Heart left ventricle (tissue), 16 donors: ENCODE measurements at regions not wholly inside any gene's neighbourhood (a gene's known extent, or its start where the extent isn't known, plus 50 kb on each side); places are given as distances from the start of the nearest gene placed in this dataset.

Experiments
- ATAC-seq, 4 donors: fragments of 200-7000 bp; cut with Tn5 transposase; one replicate each; pipeline ENCODE4 v1.9.1; 2020 to 2022; ENCODE audit warnings: moderate library complexity in 4 of 4, mild to moderate bottlenecking in 3 of 4, moderate number of reproducible peaks in 1 of 4
- DNase-seq, 5 donors: peaks; one replicate each; pipeline ENCODE4 v3.0.0-alpha.2; 2020
- H3K27ac ChIP-seq, 12 donors: fragments of 200-600 bp; sonication (generic) in 4 of 12; one replicate each; pipeline versions ENCODE4 v1.5.0 to v1.8.0; 2016 to 2022; ENCODE audit warnings: mild to moderate bottlenecking in 2 of 12
- H3K27me3 ChIP-seq, 9 donors: fragments of 200-600 bp; sonication (generic) in 2 of 9; one replicate each; pipeline versions ENCODE4 v1.5.1 to v1.8.0; 2016 to 2022; ENCODE audit warnings: mild to moderate bottlenecking in 3 of 9
- H3K36me3 ChIP-seq, 9 donors: fragments of 200-600 bp; sonication (generic) in 2 of 9; one replicate each; pipeline versions ENCODE4 v1.5.0 to v1.8.0; 2018 to 2022; ENCODE audit warnings: mild to moderate bottlenecking in 2 of 9
- H3K4me1 ChIP-seq, 12 donors: fragments of 200-600 bp; sonication (generic) in 4 of 12; one replicate each; pipeline versions ENCODE4 v1.5.0 to v1.8.0; 2016 to 2022; ENCODE audit warnings: mild to moderate bottlenecking in 3 of 12
- H3K4me3 ChIP-seq, 12 donors: fragments of 200-600 bp; sonication (generic) in 4 of 12; one replicate each; pipeline versions ENCODE4 v1.5.0 to v1.8.0; 2017 to 2022; ENCODE audit warnings: mild to moderate bottlenecking in 9 of 12, moderate library complexity in 4 of 12
- H3K9me3 ChIP-seq, 12 donors: fragments of 200-600 bp; sonication (generic) in 4 of 12; one replicate each; pipeline versions ENCODE4 v1.5.0 to v1.8.0; 2016 to 2022; ENCODE audit warnings: mild to moderate bottlenecking in 1 of 12
- CTCF ChIP-seq, 12 donors: fragments of 200-600 bp; sonication (generic) in 4 of 12; IDR thresholded peaks; one replicate each; pipeline versions ENCODE4 v1.5.0 to v1.8.0; 2018 to 2022; ENCODE audit warnings: antibody characterized with exemption in 12 of 12, mild to moderate bottlenecking in 5 of 12
- POLR2A ChIP-seq, 2 donors: fragments of 450-650 bp; IDR thresholded peaks; one replicate each; pipeline ENCODE4 v1.6.1; 2017; ENCODE audit warnings: antibody characterized with exemption in 2 of 2, mild to moderate bottlenecking in 2 of 2, moderate library complexity in 2 of 2
- WGBS, 4 donors: extraction: QIAGEN DNeasy Blood & Tissue Kit in 2 of 4; methylation state at CpG; one replicate each; pipeline versions ENCODE4 v1.1.5 to v1.1.7; 2013 to 2018; 5-methylcytosine and 5-hydroxymethylcytosine counted together
- intact Hi-C, 10 donors: fragments of 100-400 bp; cut with DNase I; formaldehyde crosslinking; loops; one replicate each; pipeline versions ENCODE4 v1.11.1 to v1.14.2; 2022
- donor health status: ischemic (EF 13 %, LVEDD 7.1; RV severe dilation, severe dysfunction).
- donor health status: healthy with polysubstance abuse.
- donor health status: DM: no; HTN: yes; CAD: no.
- donor health status: DM: no; HTN: no; CAD: no.
- donor health status: ischemic (EF 25% LVEDD 6.9; RV normal size, moderate dysfunction).
- donor health status: ischemic (EF 25% LVEDD 5.7; RV mildly dilated, moderate dysfunction).
- donor health status: healthy.
- donor health status: DM: yes; HTN: yes; CAD: no.
- donor health status: ischemic (EF 35%, LVEDD 5.7; RV mildly dilated, moderate dysfunction).
- donor health status: nonischemic (EF 11% LVEDD 7.7; RV severe dilation, severe dysfunction).
- donor health status: DM: yes; HTN: yes; CAD: no.
- donor health status: PGD.
- donor health status: ischemic (EF 29% LVEDD 5.4; RV normal size, mild dysfunction).
- donor health status: nonischemic (EF 23%, LVEDD 6.1; RV moderate dilation, normal function).

GRCh38 chr2:121825003-121825950 lies 69.8 kb downstream of the TSN start:
- DNase-seq (no peak), ATAC-seq (no peak)
- H3K36me3 ChIP-seq: no peaks in the 10 kb centered on the region
- intact Hi-C loops: no loop called here
- WGBS, 4 donors: 74 to 85% (median 78%) methylated on average over 8 of the region's 8 CpGs
- H3K4me1 ChIP-seq: no peaks in the 10 kb centered on the region
- TF ChIP-seq CTCF (IDR thresholded peaks at IDR 0.05) (no peak), POLR2A (IDR thresholded peaks at IDR 0.05) (no peak)
- no peak overlapping the region for H3K27ac ChIP-seq
- H3K27me3 ChIP-seq: no peaks in the 10 kb centered on the region
- H3K4me3 ChIP-seq: no peak overlapping the region
- H3K9me3 ChIP-seq: peaks cover 0 to 13% (median 0%) of the 10 kb centered on the region in 12 donors

- no peaks in the 10 kb centered on the region for H3K27me3 ChIP-seq
- H3K9me3 ChIP-seq: peaks cover 0 to 13% (median 0%) of the 10 kb centered on the region in 12 donors
- H3K36me3 ChIP-seq: no peaks in the 10 kb centered on the region
- 57 to 73% (median 66%) methylated on average over 3 of the region's 3 CpGs for WGBS, 4 donors
- DNase-seq (no peak), ATAC-seq (peak in 3 of 4 donors; percentile 76 to 88 (median 85))
- no peak overlapping the region for H3K4me3 ChIP-seq
- no peak overlapping the region for H3K27ac ChIP-seq
- H3K4me1 ChIP-seq: no peaks in the 10 kb centered on the region
- intact Hi-C loops: no loop called here
- TF ChIP-seq CTCF (IDR thresholded peaks at IDR 0.05) (peak in 1 of 12 donors; percentile 7), POLR2A (IDR thresholded peaks at IDR 0.05) (no peak)
Observed at GRCh38 chr2:121826036-121826435, 70.6 kb downstream of the TSN start.

GRCh38 chr2:121828281-121828731 lies 72.9 kb downstream of the TSN start:
- Histone ChIP-seq H3K36me3 (no peaks in the 10 kb centered on the region), H3K9me3 (no peaks in the 10 kb centered on the region), H3K4me1 (peaks cover 0 to 6% (median 0%) of the 10 kb centered on the region in 12 donors), H3K4me3 (no peak overlapping the region), H3K27ac (no peak overlapping the region), H3K27me3 (no peaks in the 10 kb centered on the region)
- TF ChIP-seq POLR2A (IDR thresholded peaks at IDR 0.05): no peak
- TF ChIP-seq CTCF (IDR thresholded peaks at IDR 0.05): no peak
- intact Hi-C loops: no loop called here
- no peak for ATAC-seq
- 59 to 68% (median 62%) methylated on average over 13 of the region's 13 CpGs for WGBS, 4 donors
- no peak for DNase-seq

- ATAC-seq (no peak), DNase-seq (no peak)
- Histone ChIP-seq H3K4me1 (peaks cover 0 to 6% (median 0%) of the 10 kb centered on the region in 12 donors), H3K27ac (peak overlapping the region in 2 of 12 donors; percentile 48 to 49), H3K4me3 (no peak overlapping the region), H3K36me3 (no peaks in the 10 kb centered on the region), H3K27me3 (no peaks in the 10 kb centered on the region), H3K9me3 (no peaks in the 10 kb centered on the region)
- intact Hi-C loops: no loop called here
- TF ChIP-seq POLR2A (IDR thresholded peaks at IDR 0.05) (no peak), CTCF (IDR thresholded peaks at IDR 0.05) (no peak)
- 84 to 89% (median 87%) methylated on average over 1 of the region's 1 CpG for WGBS, 4 donors
Observed at GRCh38 chr2:121830809-121831208, 75.4 kb downstream of the TSN start.
